DMS79 (cell line): ENCODE measurements at regions not wholly inside any gene's neighbourhood (a gene's known extent, or its start where the extent isn't known, plus 50 kb on each side); places are given as distances from the start of the nearest gene placed in this dataset.
A peak's percentile ranks its signal among the peaks of the same experiment; 100 is the strongest.

Experiments
- DNase-seq: peaks from one replicate; lab custom pipeline; 2025; lab: John Stamatoyannopoulos, UW

GRCh38 chr10:78960316-78960800, 108.4 kb upstream of the ZMIZ1 start:
- DNase-seq: no peak

- DNase-seq: no peak
These were observed 107.0 kb upstream of the ZMIZ1 start for GRCh38 chr10:78961760-78962159.

GRCh38 chr10:78963074-78964034, 105.4 kb upstream of the ZMIZ1 start:
- no peak for DNase-seq

- no peak for DNase-seq
These were observed 104.4 kb upstream of the ZMIZ1 start for GRCh38 chr10:78964274-78964951.

GRCh38 chr10:78964952-78965633, 103.7 kb upstream of the ZMIZ1 start:
- DNase-seq: no peak

- no peak for DNase-seq
These were observed 102.5 kb upstream of the ZMIZ1 start for GRCh38 chr10:78966182-78966787.

- no peak for DNase-seq
These were observed 101.8 kb upstream of the ZMIZ1 start for GRCh38 chr10:78966844-78967488.

GRCh38 chr10:78968300-78968942, 100.3 kb upstream of the ZMIZ1 start:
- no peak for DNase-seq

GRCh38 chr10:78968943-78969342, 99.8 kb upstream of the ZMIZ1 start:
- no peak for DNase-seq

GRCh38 chr10:78969719-78970118, 99.0 kb upstream of the ZMIZ1 start:
- DNase-seq: no peak

GRCh38 chr10:78970261-78970660, 98.5 kb upstream of the ZMIZ1 start:
- no peak for DNase-seq

GRCh38 chr10:78971094-78971682, 97.6 kb upstream of the ZMIZ1 start:
- no peak for DNase-seq

- no peak for DNase-seq
These were observed 96.4 kb upstream of the ZMIZ1 start for GRCh38 chr10:78972160-78972946.

GRCh38 chr10:78972947-78973900, 95.5 kb upstream of the ZMIZ1 start:
- DNase-seq: peak; percentile 59

GRCh38 chr10:78973901-78974616, 94.7 kb upstream of the ZMIZ1 start:
- DNase-seq: peak; percentile 59

GRCh38 chr10:78974617-78975317, 94.0 kb upstream of the ZMIZ1 start:
- no peak for DNase-seq

GRCh38 chr10:78975926-78976325, 92.8 kb upstream of the ZMIZ1 start:
- no peak for DNase-seq
